ENCODE measurements at regions not wholly inside any gene's neighbourhood (a gene's known extent, or its start where the extent isn't known, plus 50 kb on each side); places are given as distances from the start of the nearest gene placed in this dataset.

- no peak overlapping the region for H3K23ac ChIP-seq (ENCODE audit: low read length)
- no peak overlapping the region for H3K56ac ChIP-seq (ENCODE audit: low read length)
- H2BK120ac ChIP-seq (ENCODE audit: low read depth, low read length): no peak overlapping the region
- no peak overlapping the region for H3K4me2 ChIP-seq (ENCODE audit: low read length)
- H3K27me3 ChIP-seq (ENCODE audit: insufficient read depth, low read length, poor library complexity): no peaks in the 10 kb centered on the region
- H3K9ac ChIP-seq (ENCODE audit: low read length): no peak overlapping the region
- H3K4me3 ChIP-seq (ENCODE audit: low read length): no peak overlapping the region
- WGBS (ENCODE audit: extremely low coverage, insufficient coverage, low lambda C conversion rate): no CpG with 5 or more reads among the region's 6 CpGs
- H3K36me3 ChIP-seq (ENCODE audit: control insufficient read depth, insufficient read depth, low read length): no peaks in the 10 kb centered on the region
- no peaks in the 10 kb centered on the region for H3K79me2 ChIP-seq (ENCODE audit: control insufficient read depth, insufficient read depth, low read length)
- no peaks in the 10 kb centered on the region for H3K79me1 ChIP-seq (ENCODE audit: low read length)
- no peak overlapping the region for H4K8ac ChIP-seq (ENCODE audit: low read depth, low read length)
- H2BK15ac ChIP-seq (replicated peaks; ENCODE audit: low read depth): no peak overlapping the region
- H4K5ac ChIP-seq (ENCODE audit: low read length): no peak overlapping the region
- H3K27ac ChIP-seq (ENCODE audit: low read depth, low read length): no peak overlapping the region
- H3K18ac ChIP-seq (ENCODE audit: low read length): no peak overlapping the region
- no peak for DNase-seq
- H2AK5ac ChIP-seq (ENCODE audit: low read length): no peak overlapping the region
- H2BK5ac ChIP-seq (ENCODE audit: low read length): no peak overlapping the region
- no peak overlapping the region for H3K4ac ChIP-seq (ENCODE audit: low read depth, low read length)
- H3K4me1 ChIP-seq (ENCODE audit: control insufficient read depth, low read depth, low read length): no peaks in the 10 kb centered on the region
These were observed 89.7 kb downstream of the MID1IP1 start for GRCh38 chrX:38890963-38891362.

- no peak overlapping the region for H3K4me3 ChIP-seq (ENCODE audit: low read length)
- H3K23ac ChIP-seq (ENCODE audit: low read length): no peak overlapping the region
- no peaks in the 10 kb centered on the region for H3K27me3 ChIP-seq (ENCODE audit: insufficient read depth, low read length, poor library complexity)
- no peak overlapping the region for H3K27ac ChIP-seq (ENCODE audit: low read depth, low read length)
- H3K4me1 ChIP-seq (ENCODE audit: control insufficient read depth, low read depth, low read length): no peaks in the 10 kb centered on the region
- H2BK120ac ChIP-seq (ENCODE audit: low read depth, low read length): no peak overlapping the region
- no peaks in the 10 kb centered on the region for H3K36me3 ChIP-seq (ENCODE audit: control insufficient read depth, insufficient read depth, low read length)
- no peaks in the 10 kb centered on the region for H3K79me1 ChIP-seq (ENCODE audit: low read length)
- no peak overlapping the region for H3K56ac ChIP-seq (ENCODE audit: low read length)
- no peak overlapping the region for H2BK5ac ChIP-seq (ENCODE audit: low read length)
- H2AK5ac ChIP-seq (ENCODE audit: low read length): no peak overlapping the region
- DNase-seq: peak; percentile 36
- no peak overlapping the region for H4K8ac ChIP-seq (ENCODE audit: low read depth, low read length)
- WGBS (ENCODE audit: extremely low coverage, insufficient coverage, low lambda C conversion rate): no CpG with 5 or more reads among the region's 4 CpGs
- no peak overlapping the region for H3K18ac ChIP-seq (ENCODE audit: low read length)
- H3K79me2 ChIP-seq (ENCODE audit: control insufficient read depth, insufficient read depth, low read length): no peaks in the 10 kb centered on the region
- H2BK15ac ChIP-seq (replicated peaks; ENCODE audit: low read depth): no peak overlapping the region
- no peak overlapping the region for H3K4ac ChIP-seq (ENCODE audit: low read depth, low read length)
- H3K4me2 ChIP-seq (ENCODE audit: low read length): no peak overlapping the region
- no peak overlapping the region for H3K9ac ChIP-seq (ENCODE audit: low read length)
- H4K5ac ChIP-seq (ENCODE audit: low read length): no peak overlapping the region
These were observed 90.6 kb downstream of the MID1IP1 start for GRCh38 chrX:38891641-38892413.

GRCh38 chrX:38893441-38893840 lies 92.2 kb downstream of the MID1IP1 start:
- WGBS (ENCODE audit: extremely low coverage, insufficient coverage, low lambda C conversion rate): no CpG with 5 or more reads among the region's 4 CpGs
- no peak overlapping the region for H3K4ac ChIP-seq (ENCODE audit: low read depth, low read length)
- no peak overlapping the region for H2AK5ac ChIP-seq (ENCODE audit: low read length)
- no peak overlapping the region for H2BK5ac ChIP-seq (ENCODE audit: low read length)
- H3K36me3 ChIP-seq (ENCODE audit: control insufficient read depth, insufficient read depth, low read length): no peaks in the 10 kb centered on the region
- H3K56ac ChIP-seq (ENCODE audit: low read length): no peak overlapping the region
- no peak for DNase-seq
- no peak overlapping the region for H3K9ac ChIP-seq (ENCODE audit: low read length)
- no peak overlapping the region for H3K4me3 ChIP-seq (ENCODE audit: low read length)
- no peak overlapping the region for H4K8ac ChIP-seq (ENCODE audit: low read depth, low read length)
- H3K79me1 ChIP-seq (ENCODE audit: low read length): no peaks in the 10 kb centered on the region
- no peak overlapping the region for H4K5ac ChIP-seq (ENCODE audit: low read length)
- H3K79me2 ChIP-seq (ENCODE audit: control insufficient read depth, insufficient read depth, low read length): no peaks in the 10 kb centered on the region
- no peak overlapping the region for H2BK15ac ChIP-seq (replicated peaks; ENCODE audit: low read depth)
- no peak overlapping the region for H3K23ac ChIP-seq (ENCODE audit: low read length)
- no peaks in the 10 kb centered on the region for H3K27me3 ChIP-seq (ENCODE audit: insufficient read depth, low read length, poor library complexity)
- no peak overlapping the region for H3K27ac ChIP-seq (ENCODE audit: low read depth, low read length)
- H3K4me2 ChIP-seq (ENCODE audit: low read length): no peak overlapping the region
- H3K18ac ChIP-seq (ENCODE audit: low read length): no peak overlapping the region
- no peaks in the 10 kb centered on the region for H3K4me1 ChIP-seq (ENCODE audit: control insufficient read depth, low read depth, low read length)
- H2BK120ac ChIP-seq (ENCODE audit: low read depth, low read length): no peak overlapping the region

- no peaks in the 10 kb centered on the region for H3K79me2 ChIP-seq (ENCODE audit: control insufficient read depth, insufficient read depth, low read length)
- H3K27ac ChIP-seq (ENCODE audit: low read depth, low read length): no peak overlapping the region
- H2BK5ac ChIP-seq (ENCODE audit: low read length): no peak overlapping the region
- no peaks in the 10 kb centered on the region for H3K79me1 ChIP-seq (ENCODE audit: low read length)
- H3K4me3 ChIP-seq (ENCODE audit: low read length): no peak overlapping the region
- no peak overlapping the region for H4K8ac ChIP-seq (ENCODE audit: low read depth, low read length)
- WGBS (ENCODE audit: extremely low coverage, insufficient coverage, low lambda C conversion rate): no CpG with 5 or more reads among the region's 1 CpG
- no peak overlapping the region for H2AK5ac ChIP-seq (ENCODE audit: low read length)
- no peak overlapping the region for H2BK15ac ChIP-seq (replicated peaks; ENCODE audit: low read depth)
- H3K27me3 ChIP-seq (ENCODE audit: insufficient read depth, low read length, poor library complexity): no peaks in the 10 kb centered on the region
- no peaks in the 10 kb centered on the region for H3K4me1 ChIP-seq (ENCODE audit: control insufficient read depth, low read depth, low read length)
- H3K23ac ChIP-seq (ENCODE audit: low read length): no peak overlapping the region
- DNase-seq: no peak
- no peak overlapping the region for H3K18ac ChIP-seq (ENCODE audit: low read length)
- H4K5ac ChIP-seq (ENCODE audit: low read length): no peak overlapping the region
- no peak overlapping the region for H3K56ac ChIP-seq (ENCODE audit: low read length)
- H3K36me3 ChIP-seq (ENCODE audit: control insufficient read depth, insufficient read depth, low read length): no peaks in the 10 kb centered on the region
- H2BK120ac ChIP-seq (ENCODE audit: low read depth, low read length): no peak overlapping the region
- no peak overlapping the region for H3K4ac ChIP-seq (ENCODE audit: low read depth, low read length)
- H3K4me2 ChIP-seq (ENCODE audit: low read length): no peak overlapping the region
- no peak overlapping the region for H3K9ac ChIP-seq (ENCODE audit: low read length)
These were observed 94.5 kb downstream of the MID1IP1 start for GRCh38 chrX:38895775-38896174.

- H2BK5ac ChIP-seq (ENCODE audit: low read length): no peak overlapping the region
- no peak overlapping the region for H3K4me2 ChIP-seq (ENCODE audit: low read length)
- no peak overlapping the region for H3K56ac ChIP-seq (ENCODE audit: low read length)
- H3K27ac ChIP-seq (ENCODE audit: low read depth, low read length): no peak overlapping the region
- H3K27me3 ChIP-seq (ENCODE audit: insufficient read depth, low read length, poor library complexity): no peaks in the 10 kb centered on the region
- no peak overlapping the region for H2BK120ac ChIP-seq (ENCODE audit: low read depth, low read length)
- H2BK15ac ChIP-seq (replicated peaks; ENCODE audit: low read depth): no peak overlapping the region
- H3K23ac ChIP-seq (ENCODE audit: low read length): no peak overlapping the region
- H3K4me1 ChIP-seq (ENCODE audit: control insufficient read depth, low read depth, low read length): no peaks in the 10 kb centered on the region
- no peak overlapping the region for H3K9ac ChIP-seq (ENCODE audit: low read length)
- no peak overlapping the region for H3K4ac ChIP-seq (ENCODE audit: low read depth, low read length)
- H3K79me2 ChIP-seq (ENCODE audit: control insufficient read depth, insufficient read depth, low read length): no peaks in the 10 kb centered on the region
- no peak for DNase-seq
- H3K4me3 ChIP-seq (ENCODE audit: low read length): no peak overlapping the region
- no peaks in the 10 kb centered on the region for H3K36me3 ChIP-seq (ENCODE audit: control insufficient read depth, insufficient read depth, low read length)
- WGBS (ENCODE audit: extremely low coverage, insufficient coverage, low lambda C conversion rate): no CpG with 5 or more reads among the region's 4 CpGs
- no peak overlapping the region for H2AK5ac ChIP-seq (ENCODE audit: low read length)
- H3K18ac ChIP-seq (ENCODE audit: low read length): no peak overlapping the region
- H4K8ac ChIP-seq (ENCODE audit: low read depth, low read length): no peak overlapping the region
- no peaks in the 10 kb centered on the region for H3K79me1 ChIP-seq (ENCODE audit: low read length)
- H4K5ac ChIP-seq (ENCODE audit: low read length): no peak overlapping the region
These were observed 95.6 kb downstream of the MID1IP1 start for GRCh38 chrX:38896724-38897298.

GRCh38 chrX:38898261-38898660 lies 97.0 kb downstream of the MID1IP1 start:
- Histone ChIP-seq H3K79me1 (ENCODE audit: low read length) (no peaks in the 10 kb centered on the region), H3K4me3 (ENCODE audit: low read length) (no peak overlapping the region), H3K27ac (ENCODE audit: low read depth, low read length) (no peak overlapping the region), H2BK120ac (ENCODE audit: low read depth, low read length) (no peak overlapping the region), H3K9ac (ENCODE audit: low read length) (no peak overlapping the region), H3K79me2 (ENCODE audit: control insufficient read depth, insufficient read depth, low read length) (no peaks in the 10 kb centered on the region), H2BK15ac (replicated peaks; ENCODE audit: low read depth) (no peak overlapping the region), H3K4me2 (ENCODE audit: low read length) (no peak overlapping the region), H4K8ac (ENCODE audit: low read depth, low read length) (no peak overlapping the region), H3K56ac (ENCODE audit: low read length) (no peak overlapping the region), H3K4me1 (ENCODE audit: control insufficient read depth, low read depth, low read length) (no peaks in the 10 kb centered on the region), H2AK5ac (ENCODE audit: low read length) (no peak overlapping the region), H4K5ac (ENCODE audit: low read length) (no peak overlapping the region), H3K4ac (ENCODE audit: low read depth, low read length) (no peak overlapping the region), H3K18ac (ENCODE audit: low read length) (no peak overlapping the region), H2BK5ac (ENCODE audit: low read length) (no peak overlapping the region), H3K23ac (ENCODE audit: low read length) (no peak overlapping the region), H3K36me3 (ENCODE audit: control insufficient read depth, insufficient read depth, low read length) (no peaks in the 10 kb centered on the region), H3K27me3 (ENCODE audit: insufficient read depth, low read length, poor library complexity) (no peaks in the 10 kb centered on the region)
- WGBS (ENCODE audit: extremely low coverage, insufficient coverage, low lambda C conversion rate): no CpG with 5 or more reads among the region's 6 CpGs
- DNase-seq: no peak
